GM23338 (cell line): ENCODE measurements at regions not wholly inside any gene's neighbourhood (a gene's known extent, or its start where the extent isn't known, plus 50 kb on each side); places are given as distances from the start of the nearest gene placed in this dataset.
A peak's percentile ranks its signal among the peaks of the same experiment; 100 is the strongest.

ENCODE experiments used
- ATAC-seq: fragments of 200-7000 bp; cut with Tn5 transposase; 3 replicates; pipeline ENCODE4 v1.9.1; 2020
- DNase-seq: peaks from one replicate; pipeline ENCODE4 v3.0.0-alpha.2; 2015; ENCODE audit warnings: low spot score
- H2AFZ ChIP-seq: fragments of 200-600 bp; sonication (generic); 2 replicates; pipeline ENCODE4 v1.8.0; 2016; ENCODE audit warnings: antibody characterized with exemption, mild to moderate bottlenecking, moderate library complexity
- H3F3A ChIP-seq: fragments of 200-600 bp; sonication (generic); replicated peaks from 2 replicates; pipeline ENCODE4 v1.8.0; 2017; ENCODE audit warnings: antibody characterized with exemption, mixed run types, low read depth
- H3K27ac ChIP-seq: fragments of 200-600 bp; sonication (generic); 2 replicates; pipeline ENCODE4 v1.6.1; 2016; ENCODE audit warnings: low read depth
- H3K27me3 ChIP-seq: fragments of 200-600 bp; sonication (generic); 2 replicates; pipeline ENCODE4 v1.8.0; 2016; ENCODE audit warnings: mild to moderate bottlenecking, mixed run types, moderate library complexity; ENCODE audit not compliant: insufficient read depth
- H3K36me3 ChIP-seq: fragments of 200-600 bp; sonication (generic); 2 replicates; pipeline ENCODE4 v1.8.0; 2016; ENCODE audit warnings: mild to moderate bottlenecking; ENCODE audit not compliant: insufficient read depth
- H3K4me1 ChIP-seq: fragments of 200-600 bp; sonication (generic); 2 replicates; pipeline ENCODE4 v1.8.0; 2016; ENCODE audit warnings: mild to moderate bottlenecking, moderate library complexity; ENCODE audit not compliant: insufficient read depth
- H3K4me2 ChIP-seq: fragments of 200-600 bp; sonication (generic); 2 replicates; pipeline ENCODE4 v1.7.1; 2017; ENCODE audit warnings: mixed run types
- H3K4me3 ChIP-seq: fragments of 200-600 bp; sonication (generic); 2 replicates; pipeline ENCODE4 v1.6.1; 2016; ENCODE audit warnings: mixed run types
- H3K79me2 ChIP-seq: fragments of 200-600 bp; sonication (generic); replicated peaks from 2 replicates; pipeline ENCODE4 v1.8.0; 2017; ENCODE audit warnings: mild to moderate bottlenecking; ENCODE audit not compliant: insufficient read depth
- H3K9me2 ChIP-seq: fragments of 200-600 bp; sonication (generic); 2 replicates; pipeline ENCODE4 v1.8.0; 2017; ENCODE audit not compliant: insufficient read depth
- H4K20me1 ChIP-seq: fragments of 200-600 bp; sonication (generic); replicated peaks from 2 replicates; pipeline ENCODE4 v1.8.0; 2017; ENCODE audit warnings: mild to moderate bottlenecking; ENCODE audit not compliant: insufficient read depth
- H3K27ac Mint-ChIP-seq: 2 replicates; pipeline ENCODE4 v1.8.0; 2020; ENCODE audit warnings: inconsistent platforms, mild to moderate bottlenecking, moderate library complexity, mixed read lengths
- H3K27me3 Mint-ChIP-seq: 3 replicates; pipeline ENCODE4 v1.8.0; 2022; ENCODE audit warnings: low read depth, mild to moderate bottlenecking, moderate library complexity, mixed read lengths, inconsistent platforms; ENCODE audit not compliant: insufficient read depth, poor library complexity
- H3K36me3 Mint-ChIP-seq: 3 replicates; pipeline ENCODE4 v1.8.0; 2021; ENCODE audit warnings: low read depth, mild to moderate bottlenecking, inconsistent platforms, moderate library complexity, mixed read lengths
- H3K4me1 Mint-ChIP-seq: 3 replicates; pipeline ENCODE4 v1.8.0; 2020; ENCODE audit warnings: mild to moderate bottlenecking, inconsistent platforms, mixed read lengths
- H3K4me3 Mint-ChIP-seq: 3 replicates; pipeline ENCODE4 v1.8.0; 2021; ENCODE audit warnings: moderate library complexity, mild to moderate bottlenecking, inconsistent platforms, mixed read lengths
- H3K9me3 Mint-ChIP-seq: 3 replicates; pipeline ENCODE4 v1.8.0; 2020; ENCODE audit warnings: moderate library complexity, mild to moderate bottlenecking, inconsistent platforms, mixed read lengths
- CREB1 ChIP-seq: fragments of 250-450 bp; sonication (Bioruptor Pico); IDR thresholded peaks from 2 replicates; pipeline ENCODE4 v1.5.0; 2020; ENCODE audit warnings: low read depth, mild to moderate bottlenecking, moderate library complexity
- CTCF ChIP-seq, 2 experiments: fragments of 200-600 bp in 1 of 2; sonication (generic) in 1 of 2; conservative IDR thresholded peaks; 2 replicates each; pipeline versions ENCODE4 v1.5.1 to v1.6.1; 2016 to 2017; ENCODE audit warnings: antibody characterized with exemption in 2 of 2, low read depth in 2 of 2, mild to moderate bottlenecking in 2 of 2, moderate library complexity in 1 of 2
- ETS1 ChIP-seq: IDR thresholded peaks from 2 replicates; pipeline ENCODE4 v1.6.1; 2016; ENCODE audit warnings: antibody characterized with exemption
- EZH2 ChIP-seq: fragments of 200-600 bp; sonication (generic); IDR thresholded peaks from one replicate; pipeline ENCODE4 v1.8.0; 2017; ENCODE audit warnings: antibody characterized with exemption, mild to moderate bottlenecking, low read depth; ENCODE audit not compliant: unreplicated experiment
- EZH2phosphoT487 ChIP-seq: fragments of 200-600 bp; sonication (generic); IDR thresholded peaks from one replicate; pipeline ENCODE4 v1.8.1; 2018; ENCODE audit warnings: antibody characterized with exemption; ENCODE audit not compliant: unreplicated experiment
- JUNB ChIP-seq: IDR thresholded peaks from one replicate; pipeline ENCODE4 v1.6.1; 2016; ENCODE audit warnings: antibody characterized with exemption; ENCODE audit not compliant: unreplicated experiment
- NANOG ChIP-seq: IDR thresholded peaks from 2 replicates; pipeline ENCODE4 v1.6.1; 2016; ENCODE audit warnings: antibody characterized with exemption, borderline replicate concordance
- POLR2AphosphoS5 ChIP-seq: IDR thresholded peaks from 2 replicates; pipeline ENCODE4 v1.6.1; 2016; ENCODE audit warnings: antibody characterized with exemption, low read depth
- REST ChIP-seq: IDR thresholded peaks from one replicate; pipeline ENCODE4 v1.6.1; 2018; ENCODE audit warnings: antibody characterized with exemption; ENCODE audit not compliant: unreplicated experiment
- STAT1 ChIP-seq: IDR thresholded peaks from one replicate; pipeline ENCODE4 v1.6.1; 2016; ENCODE audit warnings: antibody characterized with exemption; ENCODE audit not compliant: unreplicated experiment
- ZNF114 ChIP-seq: fragments of 250-450 bp; sonication (Bioruptor Pico); IDR thresholded peaks from 2 replicates; pipeline ENCODE4 v1.5.0; 2020; ENCODE audit warnings: mild to moderate bottlenecking, moderate library complexity
- ZNF331 ChIP-seq: fragments of 250-450 bp; sonication (Bioruptor Pico); IDR thresholded peaks from 2 replicates; pipeline ENCODE4 v1.5.0; 2020; ENCODE audit warnings: low read depth, mild to moderate bottlenecking, moderate library complexity
- ZNF462 ChIP-seq: fragments of 250-450 bp; sonication (Bioruptor Pico); IDR thresholded peaks from 2 replicates; pipeline ENCODE4 v1.5.0; 2020; ENCODE audit warnings: mild to moderate bottlenecking, moderate library complexity

- no peaks in the 10 kb centered on the region for H3K79me2 ChIP-seq
- H2AFZ ChIP-seq, result peak overlapping the region; percentile 70
- no peak for DNase-seq
- Mint-ChIP-seq H3K9me3 (peaks cover 18% of the 10 kb centered on the region), H3K4me3 (no peak overlapping the region), H3K36me3 (peaks cover 13% of the 10 kb centered on the region), H3K27ac (no peak overlapping the region), H3K27me3 (peaks cover 2% of the 10 kb centered on the region), H3K4me1 (no peaks in the 10 kb centered on the region)
- no peaks in the 10 kb centered on the region for H4K20me1 ChIP-seq
- H3K4me2 ChIP-seq, result no peak overlapping the region
- H3F3A ChIP-seq, result no peaks in the 10 kb centered on the region
- H3K4me3 ChIP-seq, result no peak overlapping the region
- TF ChIP-seq ZNF462 (CRISPR knock-in tag) (no peak), NANOG (no peak), CREB1 (no peak), STAT1 (no peak), ETS1 (no peak), ZNF114 (no peak), REST (no peak), CTCF (conservative IDR thresholded peaks at IDR 0.05; ENCODE audit: low read depth in 2 of 2) (no peak), JUNB (no peak), EZH2phosphoT487 (no peak), POLR2AphosphoS5 (no peak), EZH2 (no peak), ZNF331 (no peak)
- H3K4me1 ChIP-seq, result no peaks in the 10 kb centered on the region
- no peaks in the 10 kb centered on the region for H3K27me3 ChIP-seq
- H3K27ac ChIP-seq, result no peak overlapping the region
- peaks cover 7% of the 10 kb centered on the region; the same call in 1 of the 2 replicates for H3K36me3 ChIP-seq
- ATAC-seq, result no peak
- peaks cover 8% of the 10 kb centered on the region; the same call in 1 of the 2 replicates for H3K9me2 ChIP-seq
Observed at GRCh38 chr6:121559611-121560269, 124.3 kb downstream of the GJA1 start.
